Neural progenitor cell (in vitro differentiated cells): ENCODE measurements at regions not wholly inside any gene's neighbourhood (a gene's known extent, or its start where the extent isn't known, plus 50 kb on each side); places are given as distances from the start of the nearest gene placed in this dataset.

Source experiments
- EZH2 ChIP-seq: fragments of 200-600 bp; sonication (generic); IDR thresholded peaks from 2 replicates; pipeline ENCODE4 v1.6.1; 2017; ENCODE audit warnings: antibody characterized with exemption, mild to moderate bottlenecking, moderate library complexity
- EZH2phosphoT487 ChIP-seq: fragments of 200-600 bp; sonication (generic); IDR thresholded peaks from 2 replicates; pipeline ENCODE4 v1.6.1; 2017; ENCODE audit warnings: antibody characterized with exemption
- TF ChIP-seq, protein P1 (sequence below): fragments of 200-600 bp; sonication (generic); IDR thresholded peaks from 2 replicates; pipeline ENCODE4 v1.5.1; 2017; ENCODE audit warnings: antibody characterized with exemption, mild to moderate bottlenecking

GRCh38 chr10:130265542-130265941 lies 129.4 kb downstream of the GLRX3 start:
- TF ChIP-seq, protein P1, sequence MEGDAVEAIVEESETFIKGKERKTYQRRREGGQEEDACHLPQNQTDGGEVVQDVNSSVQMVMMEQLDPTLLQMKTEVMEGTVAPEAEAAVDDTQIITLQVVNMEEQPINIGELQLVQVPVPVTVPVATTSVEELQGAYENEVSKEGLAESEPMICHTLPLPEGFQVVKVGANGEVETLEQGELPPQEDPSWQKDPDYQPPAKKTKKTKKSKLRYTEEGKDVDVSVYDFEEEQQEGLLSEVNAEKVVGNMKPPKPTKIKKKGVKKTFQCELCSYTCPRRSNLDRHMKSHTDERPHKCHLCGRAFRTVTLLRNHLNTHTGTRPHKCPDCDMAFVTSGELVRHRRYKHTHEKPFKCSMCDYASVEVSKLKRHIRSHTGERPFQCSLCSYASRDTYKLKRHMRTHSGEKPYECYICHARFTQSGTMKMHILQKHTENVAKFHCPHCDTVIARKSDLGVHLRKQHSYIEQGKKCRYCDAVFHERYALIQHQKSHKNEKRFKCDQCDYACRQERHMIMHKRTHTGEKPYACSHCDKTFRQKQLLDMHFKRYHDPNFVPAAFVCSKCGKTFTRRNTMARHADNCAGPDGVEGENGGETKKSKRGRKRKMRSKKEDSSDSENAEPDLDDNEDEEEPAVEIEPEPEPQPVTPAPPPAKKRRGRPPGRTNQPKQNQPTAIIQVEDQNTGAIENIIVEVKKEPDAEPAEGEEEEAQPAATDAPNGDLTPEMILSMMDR, result no peak
- TF ChIP-seq EZH2 (no peak), EZH2phosphoT487 (no peak)
